Hypothalamus (tissue), 51 donors: ENCODE measurements at regions not wholly inside any gene's neighbourhood (a gene's known extent, or its start where the extent isn't known, plus 50 kb on each side); places are given as distances from the start of the nearest gene placed in this dataset.
"Not testable (repeated sequence)": the region's sequence is repeated elsewhere in the genome, so short reads cannot be mapped to it uniquely, and the experiment has no call there.

Experiments used
- DNase-seq, 51 donors: peaks; one replicate each; lab custom pipeline; 2025; lab: John Stamatoyannopoulos, UW

GRCh38 chr3:21979706-21980105 is 228.7 kb upstream of the ZNF385D start:
- DNase-seq: no peak

DNA sequence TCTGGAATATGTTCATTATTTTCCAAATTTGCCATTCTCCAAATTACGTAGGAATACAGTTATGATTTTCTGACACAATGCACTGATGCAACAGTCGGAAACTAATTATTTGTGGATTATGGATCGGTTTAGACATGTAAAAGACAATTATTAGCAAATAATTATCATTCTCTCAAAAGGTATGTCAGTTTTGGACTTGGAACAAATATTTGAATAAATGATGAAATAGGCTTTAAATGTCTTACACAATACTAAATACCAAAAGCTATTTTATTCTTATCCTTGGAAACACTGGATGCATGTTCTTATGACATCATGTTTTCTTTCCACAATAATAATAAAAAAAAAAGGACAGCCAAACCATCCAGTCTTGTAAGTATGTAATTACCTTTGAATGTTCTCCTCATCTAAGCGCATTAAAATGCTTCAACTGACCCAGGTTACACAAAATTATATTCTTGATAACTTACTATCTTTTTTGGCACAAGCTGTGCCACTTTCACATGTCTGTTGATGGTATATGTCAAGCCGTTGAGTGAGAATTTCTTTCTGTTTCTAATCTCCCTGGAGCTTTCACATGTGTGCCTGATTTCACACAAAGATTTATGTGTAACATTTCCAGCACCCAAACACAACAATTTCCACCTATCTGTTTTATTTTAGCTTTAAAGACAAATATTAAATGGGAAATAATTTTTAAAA is 238.5 kb upstream of the ZNF385D start:
- DNase-seq: no peak

- no peak for DNase-seq
These were observed 240.1 kb upstream of the ZNF385D start for GRCh38 chr3:21991061-21991460.

- DNase-seq: no peak
These were observed 244.1 kb upstream of the ZNF385D start for GRCh38 chr3:21995079-21995607.

- no peak for DNase-seq
These were observed 256.4 kb upstream of the ZNF385D start for GRCh38 chr3:22007368-22007767.

DNA sequence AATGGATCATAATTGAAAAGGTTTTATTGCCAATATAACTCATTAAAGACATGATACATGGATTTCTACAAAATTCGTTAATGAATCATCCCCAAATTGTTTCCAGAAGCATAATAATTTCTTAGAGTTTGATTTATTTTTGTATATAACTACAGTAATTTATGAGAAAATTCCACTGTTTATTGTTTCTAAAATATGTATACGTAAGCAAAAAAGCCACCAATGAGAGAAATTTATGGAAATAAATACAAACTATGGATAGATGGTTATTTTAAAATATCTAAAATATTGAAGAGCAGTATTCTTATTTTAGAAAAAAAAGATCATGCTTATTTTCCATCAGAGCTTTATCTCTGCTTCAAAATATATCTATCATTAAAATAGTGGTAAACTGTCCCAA is 260.0 kb upstream of the ZNF385D start:
- no peak for DNase-seq

DNA sequence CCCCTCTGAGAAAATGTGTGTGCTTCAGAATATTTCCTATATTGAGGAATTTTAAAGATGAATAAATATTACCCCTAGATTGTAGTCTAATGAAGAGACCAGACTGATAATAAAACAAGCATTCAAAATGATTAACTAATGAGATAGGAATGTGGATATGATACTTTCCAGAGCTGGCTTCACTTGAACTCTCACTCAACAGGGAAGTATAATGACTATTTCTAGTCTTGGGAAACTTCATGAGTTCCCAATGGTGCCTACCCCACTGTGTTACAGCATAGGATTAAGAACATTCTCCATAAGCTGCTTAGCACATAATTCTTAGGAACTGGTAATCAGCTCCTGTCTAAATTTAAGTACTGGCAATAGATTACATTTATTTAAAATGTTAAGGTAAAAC is 261.5 kb upstream of the ZNF385D start:
- no peak for DNase-seq

DNA sequence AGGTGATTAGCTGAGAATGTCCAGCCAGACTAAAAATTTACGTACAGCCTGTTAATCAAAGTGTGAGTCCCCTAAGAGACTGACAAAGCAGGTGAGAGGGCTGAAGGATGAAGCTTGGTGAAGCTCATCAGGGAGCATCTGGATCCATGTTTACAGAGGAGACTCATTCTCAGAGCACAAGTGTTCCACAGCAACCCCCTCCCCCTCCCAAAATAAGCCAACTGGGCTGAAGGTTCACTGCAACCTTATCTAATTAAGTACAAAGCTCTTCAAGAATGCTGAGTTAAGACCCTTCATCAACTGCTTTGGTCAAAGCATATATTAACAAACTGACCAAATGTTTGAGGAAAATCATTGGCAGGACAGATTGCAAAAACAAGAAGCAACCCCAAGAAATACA is 262.6 kb upstream of the ZNF385D start:
- DNase-seq: no peak

DNA sequence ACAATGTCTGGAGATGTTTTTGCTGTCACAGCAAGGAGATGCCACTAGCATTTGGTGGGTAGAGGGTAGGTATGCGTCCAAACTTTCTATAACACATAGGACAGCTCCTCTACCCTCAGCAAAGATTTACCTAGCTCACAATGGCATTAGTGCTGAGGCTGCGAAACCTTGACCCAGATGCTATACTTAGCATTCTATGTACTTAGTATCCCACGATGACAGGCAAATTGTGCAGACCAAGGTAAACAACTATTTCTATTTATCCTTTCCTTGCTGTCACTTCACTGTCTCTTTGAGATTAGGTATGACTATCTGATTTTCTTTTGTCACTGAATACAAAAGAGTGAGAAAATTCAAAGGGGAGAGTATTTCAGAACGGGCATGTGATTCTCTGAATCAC is 265.2 kb upstream of the ZNF385D start:
- no peak for DNase-seq

- DNase-seq: not testable (repeated sequence)
These were observed 273.6 kb upstream of the ZNF385D start for GRCh38 chr3:22024638-22025037.

DNA sequence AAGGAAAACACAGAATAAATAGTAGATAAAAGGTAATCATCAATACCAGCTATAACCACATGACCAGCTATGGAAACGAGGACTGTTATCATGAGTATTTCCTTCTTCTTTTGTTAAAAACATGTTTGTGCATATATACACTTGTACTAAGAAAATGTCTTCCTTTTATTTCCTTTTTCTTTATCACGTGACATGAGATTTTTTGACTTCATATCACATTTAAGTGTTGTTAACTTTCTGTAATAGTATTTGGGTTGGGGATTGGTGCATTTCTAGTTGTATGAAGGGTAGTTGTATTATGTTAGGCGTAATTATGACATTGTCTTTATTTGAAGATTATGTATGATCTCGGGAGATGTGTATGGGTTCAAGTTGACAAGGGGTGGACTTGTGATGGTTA is 278.5 kb upstream of the ZNF385D start:
- no peak for DNase-seq

DNA sequence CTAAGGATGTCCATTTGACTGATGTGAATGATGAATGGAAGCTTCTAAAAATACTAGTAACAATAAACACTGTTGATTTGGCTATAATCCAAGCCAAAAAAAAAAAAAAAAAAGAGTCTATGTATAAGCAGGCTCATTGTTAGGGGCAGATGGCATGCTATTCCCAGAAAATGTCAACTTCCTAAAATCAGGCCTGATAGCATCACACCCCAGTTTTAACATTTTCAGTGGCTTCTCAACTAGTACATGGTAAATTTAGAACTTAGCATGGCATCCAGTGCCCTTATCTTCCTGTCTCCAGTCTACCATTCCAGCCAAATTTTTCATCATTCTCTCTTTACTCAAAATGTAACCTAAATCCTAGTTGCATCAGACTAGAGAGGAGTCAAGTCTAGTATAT is 288.2 kb upstream of the ZNF385D start:
- no peak for DNase-seq

DNA sequence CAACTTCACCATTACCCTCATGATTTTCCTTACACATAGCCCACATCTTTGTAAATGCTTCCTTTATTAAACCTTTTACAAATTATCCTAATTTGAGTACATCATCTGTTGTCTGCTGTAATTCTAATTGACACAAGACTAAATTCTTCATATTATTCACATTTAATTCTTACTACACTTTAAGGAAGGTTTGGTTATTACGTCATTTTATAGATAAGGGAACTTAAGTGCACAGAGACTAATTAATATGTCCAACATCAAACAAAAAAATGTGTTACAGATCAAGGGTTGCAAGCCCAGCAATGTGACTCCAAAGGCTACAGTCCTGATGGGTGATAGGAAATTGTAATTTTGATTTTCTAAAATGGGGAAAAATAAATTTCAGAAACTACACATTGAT is 289.1 kb upstream of the ZNF385D start:
- no peak for DNase-seq

DNA sequence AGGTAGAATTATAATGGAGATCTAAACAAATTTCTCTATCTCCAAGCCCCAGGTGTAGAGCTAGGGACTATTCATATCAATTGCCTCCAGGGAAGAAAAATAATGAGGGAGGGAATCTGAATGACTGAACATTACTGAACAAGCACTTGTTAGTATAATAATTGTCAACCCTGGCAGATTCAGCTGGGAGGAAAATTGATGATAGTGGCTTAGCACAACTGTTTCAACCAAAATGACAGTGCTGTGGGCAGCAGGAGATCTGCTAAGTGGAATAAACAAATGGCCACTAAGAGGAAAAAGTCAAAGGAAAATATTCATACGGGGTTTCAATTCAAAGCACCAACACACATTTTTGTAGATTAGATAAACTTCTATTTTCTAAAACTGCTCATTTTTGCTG is 294.9 kb upstream of the ZNF385D start:
- DNase-seq: no peak

- no peak for DNase-seq
These were observed 312.5 kb upstream of the ZNF385D start for GRCh38 chr3:22063500-22063899.

GRCh38 chr3:22068619-22069018 is 317.6 kb upstream of the ZNF385D start:
- no peak for DNase-seq

DNA sequence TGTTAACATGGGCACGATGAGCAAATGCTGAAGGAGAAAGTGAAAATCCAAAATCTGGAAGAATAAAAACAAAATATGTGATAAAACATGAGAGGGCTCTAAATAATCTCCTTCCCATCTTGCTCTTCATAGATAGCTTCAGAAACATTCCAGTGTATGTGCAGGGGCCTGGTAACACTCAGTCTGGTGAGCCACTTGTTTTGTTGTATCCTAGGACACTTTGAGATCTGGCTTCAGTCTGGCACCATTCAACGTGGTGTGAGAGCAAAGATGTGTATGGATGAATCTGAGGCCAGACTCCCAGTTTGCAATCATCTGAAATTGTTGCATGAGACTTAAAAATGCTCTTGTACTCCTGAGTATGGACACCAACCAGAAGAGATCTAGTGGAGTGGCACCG is 337.2 kb upstream of the ZNF385D start:
- no peak for DNase-seq

GRCh38 chr3:22089284-22089683 is 338.3 kb upstream of the ZNF385D start:
- DNase-seq: peak in 1 of 51 donors; percentile 1

- no peak for DNase-seq
These were observed 340.3 kb upstream of the ZNF385D start for GRCh38 chr3:22091329-22091728.

- no peak for DNase-seq
These were observed 347.0 kb upstream of the ZNF385D start for GRCh38 chr3:22098021-22098420.

DNA sequence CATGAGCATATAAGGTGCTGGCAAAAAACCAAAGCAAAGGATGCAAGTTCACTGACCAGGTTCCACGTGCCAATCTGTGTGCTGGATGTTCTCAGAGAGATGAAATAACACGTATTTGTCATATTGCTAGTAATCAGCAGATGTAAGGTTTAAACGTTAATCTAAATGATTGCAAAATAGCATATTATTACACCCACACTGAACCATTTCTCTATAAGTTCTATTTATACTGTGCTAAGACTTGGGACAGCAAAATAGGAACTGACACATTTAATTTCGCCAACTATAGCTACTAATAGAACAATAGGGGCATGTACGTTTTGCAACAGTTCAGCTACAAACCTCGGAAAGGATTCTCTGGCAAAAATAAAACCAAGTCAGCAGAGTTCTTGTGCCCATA is 350.3 kb upstream of the ZNF385D start:
- no peak for DNase-seq

DNA sequence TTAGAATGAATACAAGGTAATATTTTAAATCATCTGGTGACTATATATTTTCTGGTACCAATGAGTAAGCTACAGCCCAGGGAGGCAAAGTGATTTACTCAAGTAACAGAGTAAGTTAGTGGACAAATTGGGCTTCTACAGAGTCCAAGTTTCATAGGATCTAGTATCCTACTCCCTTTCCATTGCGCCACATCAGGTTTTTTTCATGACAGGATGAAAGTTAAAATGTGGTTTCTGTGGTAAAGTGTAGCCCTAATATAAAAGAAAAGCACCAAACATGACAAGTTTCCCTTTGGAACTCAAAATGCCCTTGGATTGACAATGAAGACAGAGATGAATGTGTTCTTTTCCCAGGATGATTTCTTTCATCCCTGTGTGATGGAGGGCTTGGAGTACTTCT is 350.8 kb upstream of the ZNF385D start:
- DNase-seq: no peak

- no peak for DNase-seq
These were observed 352.4 kb upstream of the ZNF385D start for GRCh38 chr3:22103423-22103822.
